ENCODE measurements at regions not wholly inside any gene's neighbourhood (a gene's known extent, or its start where the extent isn't known, plus 50 kb on each side); places are given as distances from the start of the nearest gene placed in this dataset.

DNA sequence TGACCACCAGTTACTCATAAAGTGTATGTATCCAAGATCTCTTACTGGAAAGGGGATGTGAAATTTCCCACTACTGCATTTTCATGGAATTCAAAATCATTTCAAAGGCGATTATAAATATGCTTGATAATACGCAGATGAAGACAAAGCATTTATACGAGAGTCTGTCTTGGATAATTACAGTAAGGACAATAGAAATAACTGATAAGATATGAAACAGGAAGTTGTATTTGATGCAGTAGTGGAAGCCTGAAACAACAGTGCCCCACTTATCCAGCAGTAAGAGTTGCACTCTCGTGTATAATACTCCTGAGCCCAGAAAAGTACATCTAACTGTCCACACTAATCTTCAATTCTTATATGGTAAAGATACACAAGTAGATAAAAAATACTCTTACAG is 188.7 kb upstream of the POU5F2 start (continued):
- TF ChIP-seq ZNF114 (CRISPR knock-in tag; IDR thresholded peaks at IDR 0.05) (no peak), CREB1 (CRISPR knock-in tag; IDR thresholded peaks at IDR 0.05; ENCODE audit: low read depth) (no peak), POLR2AphosphoS5 (IDR thresholded peaks at IDR 0.05; ENCODE audit: low read depth) (no peak)

DNA sequence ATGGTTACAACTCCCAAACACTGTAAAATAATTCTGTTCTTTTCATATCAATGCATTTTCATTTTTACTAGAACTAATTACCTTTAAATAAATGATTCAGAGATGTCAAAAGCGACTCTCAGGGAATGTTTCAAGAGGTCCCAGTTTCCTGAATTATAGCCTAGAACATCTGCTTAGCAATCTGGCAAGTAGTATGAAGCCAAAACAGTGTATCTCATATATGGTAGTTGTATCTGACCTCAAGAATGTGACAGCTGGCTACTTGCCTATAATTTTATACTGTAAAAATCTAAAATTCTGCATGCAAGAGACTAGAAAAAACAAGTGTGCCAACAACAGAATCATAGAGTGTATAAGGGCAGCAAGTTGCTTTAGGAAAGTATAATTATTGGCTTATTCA is 187.7 kb upstream of the POU5F2 start:
- Mint-ChIP-seq H3K4me1 (peaks cover 23% of the 10 kb centered on the region), H3K27me3 (ENCODE audit: insufficient read depth, low read depth, poor library complexity) (no peaks in the 10 kb centered on the region), H3K4me3 (no peak overlapping the region), H3K36me3 (ENCODE audit: low read depth) (no peaks in the 10 kb centered on the region), H3K9me3 (no peaks in the 10 kb centered on the region), H3K27ac (no peak overlapping the region)
- H3K4me2 ChIP-seq: no peak overlapping the region
- no peaks in the 10 kb centered on the region for H3K27me3 ChIP-seq (ENCODE audit: insufficient read depth)
- no peak overlapping the region for H3K27ac ChIP-seq (ENCODE audit: low read depth)
- no peak for TF ChIP-seq EZH2 (IDR thresholded peaks at IDR 0.05; ENCODE audit: low read depth, unreplicated experiment)
- TF ChIP-seq CREB1 (CRISPR knock-in tag; IDR thresholded peaks at IDR 0.05; ENCODE audit: low read depth): no peak
- no peak for TF ChIP-seq EZH2phosphoT487 (IDR thresholded peaks at IDR 0.05; ENCODE audit: unreplicated experiment)
- TF ChIP-seq, protein P1, sequence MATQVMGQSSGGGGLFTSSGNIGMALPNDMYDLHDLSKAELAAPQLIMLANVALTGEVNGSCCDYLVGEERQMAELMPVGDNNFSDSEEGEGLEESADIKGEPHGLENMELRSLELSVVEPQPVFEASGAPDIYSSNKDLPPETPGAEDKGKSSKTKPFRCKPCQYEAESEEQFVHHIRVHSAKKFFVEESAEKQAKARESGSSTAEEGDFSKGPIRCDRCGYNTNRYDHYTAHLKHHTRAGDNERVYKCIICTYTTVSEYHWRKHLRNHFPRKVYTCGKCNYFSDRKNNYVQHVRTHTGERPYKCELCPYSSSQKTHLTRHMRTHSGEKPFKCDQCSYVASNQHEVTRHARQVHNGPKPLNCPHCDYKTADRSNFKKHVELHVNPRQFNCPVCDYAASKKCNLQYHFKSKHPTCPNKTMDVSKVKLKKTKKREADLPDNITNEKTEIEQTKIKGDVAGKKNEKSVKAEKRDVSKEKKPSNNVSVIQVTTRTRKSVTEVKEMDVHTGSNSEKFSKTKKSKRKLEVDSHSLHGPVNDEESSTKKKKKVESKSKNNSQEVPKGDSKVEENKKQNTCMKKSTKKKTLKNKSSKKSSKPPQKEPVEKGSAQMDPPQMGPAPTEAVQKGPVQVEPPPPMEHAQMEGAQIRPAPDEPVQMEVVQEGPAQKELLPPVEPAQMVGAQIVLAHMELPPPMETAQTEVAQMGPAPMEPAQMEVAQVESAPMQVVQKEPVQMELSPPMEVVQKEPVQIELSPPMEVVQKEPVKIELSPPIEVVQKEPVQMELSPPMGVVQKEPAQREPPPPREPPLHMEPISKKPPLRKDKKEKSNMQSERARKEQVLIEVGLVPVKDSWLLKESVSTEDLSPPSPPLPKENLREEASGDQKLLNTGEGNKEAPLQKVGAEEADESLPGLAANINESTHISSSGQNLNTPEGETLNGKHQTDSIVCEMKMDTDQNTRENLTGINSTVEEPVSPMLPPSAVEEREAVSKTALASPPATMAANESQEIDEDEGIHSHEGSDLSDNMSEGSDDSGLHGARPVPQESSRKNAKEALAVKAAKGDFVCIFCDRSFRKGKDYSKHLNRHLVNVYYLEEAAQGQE (IDR thresholded peaks at IDR 0.05; ENCODE audit: unreplicated experiment): no peak
- no peak for TF ChIP-seq ZNF114 (CRISPR knock-in tag; IDR thresholded peaks at IDR 0.05)
- H3K9me2 ChIP-seq (ENCODE audit: insufficient read depth): no peaks in the 10 kb centered on the region
- H3K36me3 ChIP-seq (ENCODE audit: insufficient read depth): no peaks in the 10 kb centered on the region
- DNase-seq (ENCODE audit: low spot score): no peak
- no peaks in the 10 kb centered on the region for H4K20me1 ChIP-seq (replicated peaks; ENCODE audit: insufficient read depth)
- no peaks in the 10 kb centered on the region for H3K79me2 ChIP-seq (replicated peaks; ENCODE audit: insufficient read depth)
- H3K4me3 ChIP-seq: no peak overlapping the region
- no peak for ATAC-seq
- peaks cover 11% of the 10 kb centered on the region for H3K4me1 ChIP-seq (ENCODE audit: insufficient read depth)
- no peaks in the 10 kb centered on the region for H3F3A ChIP-seq (replicated peaks; ENCODE audit: low read depth)
- no peak overlapping the region for H2AFZ ChIP-seq

DNA sequence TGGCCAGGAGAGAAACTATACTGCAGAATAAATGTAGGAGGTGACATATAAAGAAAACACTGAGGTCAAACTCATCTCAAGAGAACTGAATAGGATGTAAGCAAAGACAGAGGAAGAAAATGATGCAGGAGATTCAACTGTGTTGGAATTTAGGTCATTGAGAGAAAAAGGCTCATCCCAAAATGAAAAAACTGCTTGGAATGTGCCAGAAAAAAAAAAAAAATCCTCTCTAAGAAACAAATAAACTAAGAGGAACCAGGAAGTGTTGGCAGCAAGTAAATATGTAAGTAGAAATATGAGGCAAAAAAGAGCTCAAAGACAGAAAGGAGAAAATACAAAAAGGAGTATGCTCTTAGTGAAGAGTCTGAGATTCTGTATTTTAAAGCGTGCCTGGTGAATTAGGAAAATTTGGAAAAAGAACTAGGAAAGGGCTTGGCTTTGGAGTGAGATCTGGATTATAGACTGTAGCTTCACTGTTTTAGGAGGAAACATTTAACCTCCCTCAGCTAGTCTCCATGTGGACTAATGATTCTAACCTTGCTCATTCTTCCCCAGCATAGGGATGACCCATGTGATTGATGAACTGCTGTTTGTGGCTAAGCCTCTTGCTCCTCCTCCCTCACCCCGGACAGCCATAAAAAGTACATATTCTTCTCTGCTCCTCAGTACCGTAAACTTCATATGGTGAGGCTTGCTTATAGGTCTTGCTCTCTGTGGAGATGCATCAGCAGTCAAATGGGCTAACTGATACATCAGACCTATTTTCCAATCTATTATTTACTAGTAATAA is 185.6 kb upstream of the POU5F2 start:
- DNase-seq (ENCODE audit: low spot score) (no peak), ATAC-seq (peak; percentile 55)
- Mint-ChIP-seq H3K27me3 (ENCODE audit: insufficient read depth, low read depth, poor library complexity) (no peaks in the 10 kb centered on the region), H3K4me1 (peaks cover 23% of the 10 kb centered on the region), H3K27ac (no peak overlapping the region; the same call in 1 of the 2 replicates), H3K4me3 (no peak overlapping the region), H3K36me3 (ENCODE audit: low read depth) (no peaks in the 10 kb centered on the region), H3K9me3 (no peaks in the 10 kb centered on the region)
- no peaks in the 10 kb centered on the region for H3F3A ChIP-seq (replicated peaks; ENCODE audit: low read depth)
- H3K4me1 ChIP-seq (ENCODE audit: insufficient read depth): peaks cover 11% of the 10 kb centered on the region
- H3K27ac ChIP-seq (ENCODE audit: low read depth): no peak overlapping the region
- no peaks in the 10 kb centered on the region for H3K79me2 ChIP-seq (replicated peaks; ENCODE audit: insufficient read depth)
- H3K4me2 ChIP-seq: no peak overlapping the region
- H3K36me3 ChIP-seq (ENCODE audit: insufficient read depth): no peaks in the 10 kb centered on the region
- H3K4me3 ChIP-seq: no peak overlapping the region
- H3K9me2 ChIP-seq (ENCODE audit: insufficient read depth): no peaks in the 10 kb centered on the region
- H3K27me3 ChIP-seq (ENCODE audit: insufficient read depth): no peaks in the 10 kb centered on the region
- no peaks in the 10 kb centered on the region for H4K20me1 ChIP-seq (replicated peaks; ENCODE audit: insufficient read depth)
- H2AFZ ChIP-seq: no peak overlapping the region
- TF ChIP-seq JUNB (IDR thresholded peaks at IDR 0.05; ENCODE audit: unreplicated experiment) (no peak), ZNF114 (CRISPR knock-in tag; IDR thresholded peaks at IDR 0.05) (no peak), EZH2phosphoT487 (IDR thresholded peaks at IDR 0.05; ENCODE audit: unreplicated experiment) (no peak)
- TF ChIP-seq, protein P1 (IDR thresholded peaks at IDR 0.05; ENCODE audit: unreplicated experiment): no peak
